ENCODE measurements at regions not wholly inside any gene's neighbourhood (a gene's known extent, or its start where the extent isn't known, plus 50 kb on each side); places are given as distances from the start of the nearest gene placed in this dataset.
"Not testable (repeated sequence)": the region's sequence is repeated elsewhere in the genome, so short reads cannot be mapped to it uniquely, and the experiment has no call there.

GRCh38 chr13:78866076-78866475 lies 207.1 kb upstream of the OBI1 start:
- TF ChIP-seq POLR2AphosphoS5 (IDR thresholded peaks at IDR 0.05; ENCODE audit: low read depth, low read length); CTCF (IDR thresholded peaks at IDR 0.05); TCF7L2 (IDR thresholded peaks at IDR 0.05; ENCODE audit: low read depth, low read length): not testable (repeated sequence)

Data from Panc1 (cell line).